Germinal center (tissue), 1 donor: ENCODE measurements at regions not wholly inside any gene's neighbourhood (a gene's known extent, or its start where the extent isn't known, plus 50 kb on each side); places are given as distances from the start of the nearest gene placed in this dataset.

Experiments
- DNase-seq: peaks from one replicate; pipeline ENCODE4 v3.0.0; 2012; ENCODE audit warnings: mixed read lengths, low spot score

GRCh38 chr3:117762621-117763037, 1053.0 kb downstream of the TUSC7 start:
- DNase-seq = no peak

GRCh38 chr3:117763561-117763960, 1054.0 kb downstream of the TUSC7 start:
- DNase-seq = no peak

GRCh38 chr3:117768581-117768980, 1059.0 kb downstream of the TUSC7 start:
- no peak for DNase-seq

- no peak for DNase-seq
Measured at GRCh38 chr3:117774130-117774529, 1064.6 kb downstream of the TUSC7 start.

- DNase-seq = no peak
Measured at GRCh38 chr3:117786349-117786748, 1076.8 kb downstream of the TUSC7 start.

- DNase-seq = no peak
Measured at GRCh38 chr3:117788061-117788460, 1078.5 kb downstream of the TUSC7 start.

GRCh38 chr3:117788506-117788905, 1078.9 kb downstream of the TUSC7 start:
- no peak for DNase-seq

GRCh38 chr3:117790235-117790987, 1080.8 kb downstream of the TUSC7 start:
- DNase-seq = no peak

GRCh38 chr3:117793622-117794265, 1084.2 kb downstream of the TUSC7 start:
- no peak for DNase-seq

GRCh38 chr3:117798221-117798620, 1088.6 kb downstream of the TUSC7 start:
- no peak for DNase-seq

- no peak for DNase-seq
Measured at GRCh38 chr3:117798687-117799386, 1089.3 kb downstream of the TUSC7 start.

- no peak for DNase-seq
Measured at GRCh38 chr3:117799387-117799735, 1089.8 kb downstream of the TUSC7 start.

GRCh38 chr3:117801912-117802239, 1092.3 kb downstream of the TUSC7 start:
- DNase-seq = no peak

GRCh38 chr3:117809186-117810081, 1099.9 kb downstream of the TUSC7 start:
- DNase-seq = no peak

GRCh38 chr3:117811786-117812185, 1102.2 kb downstream of the TUSC7 start:
- DNase-seq = no peak

GRCh38 chr3:117814975-117815374, 1105.4 kb downstream of the TUSC7 start:
- no peak for DNase-seq

GRCh38 chr3:117817103-117817502, 1107.5 kb downstream of the TUSC7 start:
- no peak for DNase-seq

GRCh38 chr3:117818592-117818991, 1109.0 kb downstream of the TUSC7 start:
- no peak for DNase-seq

- DNase-seq = no peak
Measured at GRCh38 chr3:117820658-117821299, 1111.2 kb downstream of the TUSC7 start.

GRCh38 chr3:117822416-117822815, 1112.8 kb downstream of the TUSC7 start:
- DNase-seq = no peak

- no peak for DNase-seq
Measured at GRCh38 chr3:117836296-117836695, 1126.7 kb downstream of the TUSC7 start.

- DNase-seq = no peak
Measured at GRCh38 chr3:117837391-117837790, 1127.8 kb downstream of the TUSC7 start.
